GM12873 (cell line): ENCODE measurements at regions not wholly inside any gene's neighbourhood (a gene's known extent, or its start where the extent isn't known, plus 50 kb on each side); places are given as distances from the start of the nearest gene placed in this dataset.

Source experiments
- CTCF ChIP-seq: IDR thresholded peaks from 2 replicates; pipeline ENCODE4 v1.5.1; 2012; ENCODE audit warnings: low read depth, mild to moderate bottlenecking, moderate library complexity, low read length, control low read depth; ENCODE audit not compliant: insufficient read depth; ENCODE audit errors: missing control alignments

- TF ChIP-seq CTCF: no peak
Observed at GRCh38 chr2:34251578-34251977, 652.5 kb upstream of the FAM98A start.

DNA sequence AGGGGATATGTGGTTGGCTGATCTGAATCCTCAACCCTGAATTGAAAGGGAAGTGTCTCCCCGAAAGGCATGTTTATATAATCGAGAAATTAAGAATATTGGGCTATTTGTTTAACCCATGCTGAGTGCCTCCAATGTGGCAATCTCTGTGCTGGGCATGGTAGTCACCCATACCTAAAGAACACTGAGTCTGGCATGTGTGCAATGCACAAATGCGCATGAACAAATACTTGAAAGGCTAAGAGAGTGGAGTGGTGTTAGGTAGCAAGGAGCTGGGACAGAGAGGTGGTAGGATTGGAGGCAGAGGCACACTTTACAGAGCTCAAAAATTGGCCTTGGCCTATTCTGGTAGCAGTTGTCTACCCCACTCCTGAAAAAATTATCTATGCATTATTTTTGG lies 645.1 kb upstream of the FAM98A start:
- no peak for TF ChIP-seq CTCF

DNA sequence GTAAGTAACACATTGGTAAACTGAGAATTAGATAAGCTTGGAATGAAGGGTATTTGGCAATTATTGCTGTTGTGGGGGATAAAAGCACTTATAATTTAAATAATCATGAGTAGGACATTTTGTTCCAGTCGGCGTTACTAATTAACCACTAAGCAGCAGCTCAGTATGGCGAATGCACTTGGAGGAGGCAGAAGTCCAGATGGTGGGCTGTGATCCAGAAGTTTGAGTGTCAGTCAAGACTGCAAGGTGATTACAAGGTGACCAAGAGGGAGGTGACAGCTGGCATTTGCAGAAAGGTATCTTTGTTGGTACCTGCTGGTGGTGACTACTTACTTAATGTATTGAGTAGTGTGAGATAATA lies 643.6 kb upstream of the FAM98A start:
- TF ChIP-seq CTCF: no peak

DNA sequence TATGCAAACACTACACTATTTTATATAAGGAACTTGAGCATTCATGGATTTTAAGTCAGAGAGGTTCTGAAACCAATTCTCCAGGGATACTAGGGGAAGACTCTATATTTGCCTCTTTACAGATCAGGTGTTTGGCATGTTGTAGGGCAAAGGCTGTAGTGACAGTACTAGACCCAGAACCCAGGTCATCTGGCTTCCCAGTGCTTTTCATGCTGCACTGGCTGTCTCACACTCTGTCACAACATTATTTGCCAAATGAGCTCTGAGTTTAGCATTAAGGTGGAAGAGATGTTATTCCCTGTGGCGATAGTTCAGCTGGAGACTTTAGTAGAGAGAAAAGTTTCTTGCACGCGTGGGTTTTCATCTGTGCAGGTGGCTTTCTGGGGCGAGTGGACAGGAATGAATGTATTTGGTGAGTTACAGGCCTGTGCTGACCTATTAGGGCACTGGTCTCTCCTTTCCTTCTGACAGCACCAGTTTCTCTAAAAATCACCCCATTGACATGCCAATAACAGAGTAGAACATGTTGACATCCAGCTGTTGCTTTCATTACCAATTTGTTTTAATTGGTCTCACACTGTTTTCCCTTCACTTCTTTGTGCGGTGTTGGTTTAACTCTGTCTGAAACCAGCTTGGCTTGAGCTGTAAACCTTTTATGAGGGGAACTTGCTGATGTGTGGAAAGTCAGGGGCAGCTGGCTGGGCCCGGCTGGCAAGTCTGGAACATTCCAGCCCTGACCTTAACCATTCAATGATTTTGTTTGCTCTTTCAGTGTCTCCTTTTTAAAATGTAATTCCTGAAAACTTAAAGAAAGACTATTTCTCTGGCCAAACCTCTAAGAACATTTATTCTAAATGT lies 643.0 kb upstream of the FAM98A start:
- TF ChIP-seq CTCF: no peak

GRCh38 chr2:34239511-34239910 lies 640.4 kb upstream of the FAM98A start:
- TF ChIP-seq CTCF: no peak

GRCh38 chr2:34234823-34235222 lies 635.7 kb upstream of the FAM98A start:
- TF ChIP-seq CTCF: no peak

DNA sequence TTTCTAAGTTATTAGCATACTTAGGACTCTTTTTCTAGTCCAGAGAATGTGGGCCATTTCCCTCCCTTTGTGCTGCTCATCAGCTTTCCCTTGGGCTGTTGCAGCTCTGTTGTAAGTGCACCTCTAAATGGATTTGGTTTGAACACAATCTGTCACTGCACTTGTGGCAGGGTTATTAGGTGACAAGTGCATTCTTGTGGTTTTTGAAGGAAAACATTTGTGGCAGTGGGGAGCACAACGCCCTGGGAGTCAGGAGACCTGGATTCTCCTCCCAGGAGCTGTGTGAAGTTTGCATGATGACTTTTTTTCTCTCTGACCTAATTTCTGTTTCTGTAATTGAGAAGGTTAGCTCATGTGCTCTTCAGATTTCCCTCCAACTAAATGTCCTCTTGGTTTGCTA lies 630.9 kb upstream of the FAM98A start:
- TF ChIP-seq CTCF: no peak
